Aorta (tissue), 5 donors: ENCODE measurements at regions not wholly inside any gene's neighbourhood (a gene's known extent, or its start where the extent isn't known, plus 50 kb on each side); places are given as distances from the start of the nearest gene placed in this dataset.

Experiments used
- ATAC-seq: fragments of 200-7000 bp; cut with Tn5 transposase; one replicate; pipeline ENCODE4 v1.9.1; 2022; ENCODE audit warnings: moderate library complexity; ENCODE audit not compliant: low FRiP score
- DNase-seq, 2 donors: peaks; one replicate each; pipeline ENCODE4 v3.0.0-alpha.2; 2020
- H3K27ac ChIP-seq, 2 donors: one replicate each; pipeline ENCODE4 v1.5.1; 2013; ENCODE audit warnings: low read length in 2 of 2, mild to moderate bottlenecking in 2 of 2, moderate library complexity in 2 of 2, control low read depth in 1 of 2, inconsistent platforms in 1 of 2, low read depth in 1 of 2
- H3K27me3 ChIP-seq, 2 donors: one replicate each; pipeline ENCODE4 v1.6.1; 2013; ENCODE audit warnings: control low read depth in 1 of 2, low read length in 1 of 2, mild to moderate bottlenecking in 1 of 2, moderate library complexity in 1 of 2; ENCODE audit not compliant: insufficient read depth in 2 of 2, control insufficient read depth in 1 of 2
- H3K36me3 ChIP-seq, 2 donors: one replicate each; pipeline ENCODE4 v1.6.1; 2013; ENCODE audit warnings: control low read depth in 1 of 2, low read length in 1 of 2, mild to moderate bottlenecking in 1 of 2; ENCODE audit not compliant: insufficient read depth in 2 of 2, control insufficient read depth in 1 of 2
- H3K4me1 ChIP-seq, 2 donors: one replicate each; pipeline ENCODE4 v1.6.1; 2013; ENCODE audit warnings: low read length in 2 of 2, control low read depth in 1 of 2, mild to moderate bottlenecking in 1 of 2, moderate library complexity in 1 of 2; ENCODE audit not compliant: insufficient read depth in 2 of 2, control insufficient read depth in 1 of 2
- H3K4me3 ChIP-seq, 2 donors: one replicate each; pipeline ENCODE4 v1.5.1; 2013; ENCODE audit warnings: low read length in 2 of 2, control low read depth in 1 of 2, mild to moderate bottlenecking in 1 of 2
- H3K9me3 ChIP-seq: one replicate; pipeline ENCODE4 v1.6.1; 2013; ENCODE audit warnings: mild to moderate bottlenecking, low read length; ENCODE audit not compliant: control insufficient read depth
- WGBS, 2 donors: extraction: QIAGEN DNeasy Blood & Tissue Kit; methylation state at CpG; one replicate each; pipeline ENCODE4 v1.1.7; 2013; 5-methylcytosine and 5-hydroxymethylcytosine counted together
- intact Hi-C, 2 donors: fragments of 100-400 bp; cut with DNase I; formaldehyde crosslinking; loops; one replicate each; pipeline versions ENCODE4 v1.14.2 to v1.15.0; 2022
- donor health status: healthy with polysubstance abuse.
- donor health status: Bipolar disorder and iron deficiency.
- donor health status: DM: no; HTN: no; CAD: no.
- donor health status: DM: no; HTN: no; CAD: no.
- donor health status: DM: yes; HTN: yes; CAD: no.

DNA sequence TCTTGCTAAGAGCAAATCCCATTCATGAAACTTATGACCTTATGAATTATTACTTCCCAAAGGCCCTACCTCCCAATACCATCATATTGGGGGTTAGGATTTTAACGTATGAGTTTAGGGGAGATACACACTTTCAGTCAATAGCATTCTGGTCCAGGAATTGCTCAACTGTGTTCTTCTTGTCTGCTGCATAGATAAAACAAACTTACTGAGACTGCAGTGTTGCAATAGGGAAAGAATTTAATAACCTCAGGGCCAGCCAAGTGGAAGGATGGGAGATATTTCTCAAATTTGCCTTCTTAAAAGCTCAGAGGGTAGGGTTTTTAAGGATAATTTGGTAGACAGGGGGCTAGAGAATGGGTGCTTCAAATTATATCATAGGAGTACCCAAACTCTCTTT lies 625.8 kb downstream of the OTOL1 start:
- no peaks in the 10 kb centered on the region for H3K27me3 ChIP-seq
- peaks cover 2% of the 10 kb centered on the region for H3K9me3 ChIP-seq
- DNase-seq (no peak), ATAC-seq (peak; percentile 68)
- H3K27ac ChIP-seq = no peak overlapping the region
- H3K36me3 ChIP-seq = no peaks in the 10 kb centered on the region
- 57 to 75% methylated on average over 1 of the region's 1 CpG for WGBS, 2 donors
- no peaks in the 10 kb centered on the region for H3K4me1 ChIP-seq
- intact Hi-C loops = no loop called here
- H3K4me3 ChIP-seq = no peak overlapping the region

DNA sequence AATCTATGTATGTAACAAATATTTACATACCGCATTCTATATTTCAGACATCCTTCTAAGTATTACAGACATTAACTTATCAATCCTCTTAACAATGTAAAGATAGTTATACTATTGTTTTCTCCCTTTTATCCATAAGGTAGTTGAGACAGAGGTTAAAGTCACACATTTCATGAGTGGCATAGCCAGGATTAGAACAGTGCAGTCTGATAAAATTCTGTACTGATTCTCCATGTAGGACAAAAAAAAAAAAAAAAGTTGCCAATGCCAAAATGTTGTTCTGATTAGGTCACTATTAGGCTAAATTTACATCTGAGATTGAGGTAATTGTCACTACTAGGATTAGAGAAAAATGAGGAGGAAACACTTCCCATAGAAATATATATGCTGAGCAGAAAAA lies 629.2 kb downstream of the OTOL1 start:
- ATAC-seq = no peak
- Histone ChIP-seq H3K36me3 (no peaks in the 10 kb centered on the region), H3K9me3 (peaks cover 2% of the 10 kb centered on the region), H3K27ac (no peak overlapping the region), H3K4me1 (no peaks in the 10 kb centered on the region), H3K27me3 (no peaks in the 10 kb centered on the region), H3K4me3 (no peak overlapping the region)
- intact Hi-C loops = no loop called here
- DNase-seq = no peak
- WGBS, 2 donors = 93 to 98% methylated on average over 1 of the region's 1 CpG

DNA sequence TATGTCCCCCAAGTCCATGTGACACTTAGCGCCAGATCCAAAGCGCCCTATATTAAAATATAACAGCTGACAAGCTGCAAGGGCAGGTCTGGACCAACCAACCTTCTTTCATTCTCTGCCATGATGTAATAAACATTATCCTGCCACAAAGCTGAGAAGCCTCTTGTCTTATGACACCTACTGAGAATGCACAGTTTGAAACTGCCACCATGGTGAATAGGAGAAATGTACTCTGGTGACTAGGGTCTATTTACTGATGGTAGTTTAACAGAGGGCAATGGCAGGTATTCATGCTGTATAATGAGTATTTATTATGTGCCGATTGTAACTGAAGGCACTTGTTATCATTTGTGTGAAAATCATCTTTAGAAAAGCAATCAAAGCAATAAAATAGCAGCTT lies 634.0 kb downstream of the OTOL1 start:
- 94 to 98% methylated on average over 3 of the region's 3 CpGs for WGBS, 2 donors
- H3K4me3 ChIP-seq = no peak overlapping the region
- DNase-seq = no peak
- H3K9me3 ChIP-seq = no peaks in the 10 kb centered on the region
- no peak overlapping the region for H3K27ac ChIP-seq
- no peaks in the 10 kb centered on the region for H3K4me1 ChIP-seq
- intact Hi-C loops = no loop called here
- no peak for ATAC-seq
- no peaks in the 10 kb centered on the region for H3K36me3 ChIP-seq
- no peaks in the 10 kb centered on the region for H3K27me3 ChIP-seq

DNA sequence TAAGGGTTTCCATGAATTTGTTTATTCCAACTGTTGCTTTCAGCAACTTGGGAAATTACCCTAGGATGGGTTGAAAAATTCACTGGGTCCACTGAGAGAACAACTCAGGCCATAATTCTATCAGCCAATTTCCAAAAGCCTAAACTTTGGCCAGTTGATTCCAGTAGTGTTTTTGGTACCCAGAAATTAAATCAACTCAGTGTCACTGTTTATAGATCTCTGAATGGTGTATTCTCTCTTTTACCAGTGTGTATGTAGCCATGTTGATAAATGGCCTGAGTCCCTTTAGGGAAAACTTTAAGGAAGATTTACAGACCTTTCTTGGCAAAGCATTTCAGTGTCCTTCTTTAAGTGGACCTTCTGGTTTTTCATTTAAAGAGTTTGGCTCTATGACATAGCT lies 636.4 kb downstream of the OTOL1 start:
- no peak for ATAC-seq
- H3K4me3 ChIP-seq = no peak overlapping the region
- intact Hi-C loops = no loop called here

GRCh38 chr3:162134571-162134970 lies 638.0 kb downstream of the OTOL1 start:
- DNase-seq = no peak
- H3K4me1 ChIP-seq = no peaks in the 10 kb centered on the region
- no peak overlapping the region for H3K27ac ChIP-seq
- no peak overlapping the region for H3K4me3 ChIP-seq
- ATAC-seq = no peak
- intact Hi-C loops = no loop called here
- 81% methylated on average over 4 of the region's 4 CpGs for WGBS, 2 donors
- no peaks in the 10 kb centered on the region for H3K9me3 ChIP-seq
- no peaks in the 10 kb centered on the region for H3K36me3 ChIP-seq
- H3K27me3 ChIP-seq = no peaks in the 10 kb centered on the region

More for the DNA sequence above, 636.4 kb downstream of the OTOL1 start:
- no peaks in the 10 kb centered on the region for H3K4me1 ChIP-seq
- no peaks in the 10 kb centered on the region for H3K9me3 ChIP-seq
- DNase-seq = no peak
- no peaks in the 10 kb centered on the region for H3K27me3 ChIP-seq
- no peak overlapping the region for H3K27ac ChIP-seq
- H3K36me3 ChIP-seq = no peaks in the 10 kb centered on the region

GRCh38 chr3:162136136-162136535 lies 639.5 kb downstream of the OTOL1 start:
- ATAC-seq (no peak), DNase-seq (no peak)
- Histone ChIP-seq H3K36me3 (no peaks in the 10 kb centered on the region), H3K27ac (no peak overlapping the region), H3K4me1 (no peaks in the 10 kb centered on the region), H3K4me3 (no peak overlapping the region), H3K27me3 (no peaks in the 10 kb centered on the region), H3K9me3 (no peaks in the 10 kb centered on the region)
- 97% methylated on average over 2 of the region's 2 CpGs for WGBS, 2 donors
- intact Hi-C loops = no loop called here

- no peak overlapping the region for H3K4me3 ChIP-seq
- no peaks in the 10 kb centered on the region for H3K36me3 ChIP-seq
- no peaks in the 10 kb centered on the region for H3K27me3 ChIP-seq
- 36 to 41% methylated on average over 4 of the region's 4 CpGs for WGBS, 2 donors
- ATAC-seq (no peak), DNase-seq (no peak)
- H3K27ac ChIP-seq = no peak overlapping the region
- intact Hi-C loops = no loop called here
- H3K9me3 ChIP-seq = no peaks in the 10 kb centered on the region
- H3K4me1 ChIP-seq = no peaks in the 10 kb centered on the region
Observed at GRCh38 chr3:162138509-162138908, 641.9 kb downstream of the OTOL1 start.

GRCh38 chr3:162139841-162140240 lies 643.2 kb downstream of the OTOL1 start:
- WGBS, 2 donors = 26 to 62% methylated on average over 1 of the region's 1 CpG
- no peaks in the 10 kb centered on the region for H3K36me3 ChIP-seq
- ATAC-seq (no peak), DNase-seq (no peak)
- no peaks in the 10 kb centered on the region for H3K9me3 ChIP-seq
- intact Hi-C loops = no loop called here
- H3K4me3 ChIP-seq = no peak overlapping the region
- no peaks in the 10 kb centered on the region for H3K27me3 ChIP-seq
- no peaks in the 10 kb centered on the region for H3K4me1 ChIP-seq
- no peak overlapping the region for H3K27ac ChIP-seq

- Histone ChIP-seq H3K4me1 (no peaks in the 10 kb centered on the region), H3K9me3 (no peaks in the 10 kb centered on the region), H3K36me3 (no peaks in the 10 kb centered on the region), H3K4me3 (no peak overlapping the region), H3K27me3 (no peaks in the 10 kb centered on the region), H3K27ac (no peak overlapping the region)
- intact Hi-C loops = no loop called here
- ATAC-seq (no peak), DNase-seq (no peak)
- 12 to 19% methylated on average over 2 of the region's 2 CpGs for WGBS, 2 donors
Observed at GRCh38 chr3:162141272-162141791, 644.7 kb downstream of the OTOL1 start.
